ENCODE measurements at regions not wholly inside any gene's neighbourhood (a gene's known extent, or its start where the extent isn't known, plus 50 kb on each side); places are given as distances from the start of the nearest gene placed in this dataset.

GRCh38 chr1:90558754-90559378 is 158.2 kb downstream of the BARHL2 start:
- H3K4me3 ChIP-seq (ENCODE audit: low read length), result no peak overlapping the region
- peaks cover 50% of the 10 kb centered on the region for H3K27me3 ChIP-seq (ENCODE audit: insufficient read depth, low read length)
- peaks cover 32% of the 10 kb centered on the region for H3K4me1 ChIP-seq (ENCODE audit: insufficient read depth, low read length)
- no peak overlapping the region for H3K27ac ChIP-seq (ENCODE audit: low read length)
- no peaks in the 10 kb centered on the region for H3K36me3 ChIP-seq (ENCODE audit: insufficient read depth, low read depth, low read length)
- no peaks in the 10 kb centered on the region for H3K9me3 ChIP-seq (ENCODE audit: insufficient read depth, low read depth, low read length)
- H3K9ac ChIP-seq (ENCODE audit: low read depth, low read length), result no peak overlapping the region

- H3K36me3 ChIP-seq (ENCODE audit: insufficient read depth, low read depth, low read length), result no peaks in the 10 kb centered on the region
Observed at GRCh38 chr1:90558126-90558525, 159.0 kb downstream of the BARHL2 start.

GRCh38 chr1:90557706-90558105 is 159.4 kb downstream of the BARHL2 start:
- Histone ChIP-seq H3K9ac (ENCODE audit: low read depth, low read length) (no peak overlapping the region), H3K27ac (ENCODE audit: low read length) (no peak overlapping the region), H3K4me1 (ENCODE audit: insufficient read depth, low read length) (peaks cover 27% of the 10 kb centered on the region), H3K27me3 (ENCODE audit: insufficient read depth, low read length) (peaks cover 40% of the 10 kb centered on the region), H3K4me3 (ENCODE audit: low read length) (no peak overlapping the region), H3K36me3 (ENCODE audit: insufficient read depth, low read depth, low read length) (no peaks in the 10 kb centered on the region), H3K9me3 (ENCODE audit: insufficient read depth, low read depth, low read length) (no peaks in the 10 kb centered on the region)

More at GRCh38 chr1:90558126-90558525, 159.0 kb downstream of the BARHL2 start:
- H3K9me3 ChIP-seq (ENCODE audit: insufficient read depth, low read depth, low read length), result no peaks in the 10 kb centered on the region
- H3K4me1 ChIP-seq (ENCODE audit: insufficient read depth, low read length), result peaks cover 31% of the 10 kb centered on the region
- no peak overlapping the region for H3K9ac ChIP-seq (ENCODE audit: low read depth, low read length)
- H3K27ac ChIP-seq (ENCODE audit: low read length), result no peak overlapping the region
- peaks cover 44% of the 10 kb centered on the region for H3K27me3 ChIP-seq (ENCODE audit: insufficient read depth, low read length)
- no peak overlapping the region for H3K4me3 ChIP-seq (ENCODE audit: low read length)

GRCh38 chr1:90550626-90551406 is 166.3 kb downstream of the BARHL2 start:
- no peak overlapping the region for H3K9ac ChIP-seq (ENCODE audit: low read depth, low read length)
- no peak overlapping the region for H3K27ac ChIP-seq (ENCODE audit: low read length)
- 0 out of 2 replicates have a peak, but pooled peaks cover 3% of the 10 kb centered on the region for H3K27me3 ChIP-seq (ENCODE audit: insufficient read depth, low read length)
- H3K4me3 ChIP-seq (ENCODE audit: low read length), result no peak overlapping the region
- no peaks in the 10 kb centered on the region for H3K36me3 ChIP-seq (ENCODE audit: insufficient read depth, low read depth, low read length)
- H3K4me1 ChIP-seq (ENCODE audit: insufficient read depth, low read length), result no peaks in the 10 kb centered on the region
- H3K9me3 ChIP-seq (ENCODE audit: insufficient read depth, low read depth, low read length), result no peaks in the 10 kb centered on the region

- no peaks in the 10 kb centered on the region for H3K9me3 ChIP-seq (ENCODE audit: insufficient read depth, low read depth, low read length)
- H3K27ac ChIP-seq (ENCODE audit: low read length), result no peak overlapping the region
- no peaks in the 10 kb centered on the region for H3K36me3 ChIP-seq (ENCODE audit: insufficient read depth, low read depth, low read length)
- no peak overlapping the region for H3K4me3 ChIP-seq (ENCODE audit: low read length)
- no peaks in the 10 kb centered on the region for H3K4me1 ChIP-seq (ENCODE audit: insufficient read depth, low read length)
- no peak overlapping the region for H3K9ac ChIP-seq (ENCODE audit: low read depth, low read length)
- 0 out of 2 replicates have a peak, but pooled peaks cover 4% of the 10 kb centered on the region for H3K27me3 ChIP-seq (ENCODE audit: insufficient read depth, low read length)
Observed at GRCh38 chr1:90544356-90544755, 172.7 kb downstream of the BARHL2 start.

- 0 out of 2 replicates have a peak, but pooled peaks cover 5% of the 10 kb centered on the region for H3K27me3 ChIP-seq (ENCODE audit: insufficient read depth, low read length)
- no peak overlapping the region for H3K27ac ChIP-seq (ENCODE audit: low read length)
- H3K9me3 ChIP-seq (ENCODE audit: insufficient read depth, low read depth, low read length), result no peaks in the 10 kb centered on the region
- no peak overlapping the region for H3K9ac ChIP-seq (ENCODE audit: low read depth, low read length)
- H3K4me3 ChIP-seq (ENCODE audit: low read length), result no peak overlapping the region
- peaks cover 26% of the 10 kb centered on the region; the same call in 1 of the 2 replicates for H3K4me1 ChIP-seq (ENCODE audit: insufficient read depth, low read length)
- H3K36me3 ChIP-seq (ENCODE audit: insufficient read depth, low read depth, low read length), result no peaks in the 10 kb centered on the region
Observed at GRCh38 chr1:90537606-90538362, 179.3 kb downstream of the BARHL2 start.

GRCh38 chr1:90534663-90535295 is 182.3 kb downstream of the BARHL2 start:
- H3K27me3 ChIP-seq (ENCODE audit: insufficient read depth, low read length), result 0 out of 2 replicates have a peak, but pooled peaks cover 5% of the 10 kb centered on the region
- no peak overlapping the region for H3K27ac ChIP-seq (ENCODE audit: low read length)
- H3K4me3 ChIP-seq (ENCODE audit: low read length), result no peak overlapping the region
- H3K9me3 ChIP-seq (ENCODE audit: insufficient read depth, low read depth, low read length), result no peaks in the 10 kb centered on the region
- no peaks in the 10 kb centered on the region for H3K36me3 ChIP-seq (ENCODE audit: insufficient read depth, low read depth, low read length)
- no peak overlapping the region for H3K9ac ChIP-seq (ENCODE audit: low read depth, low read length)
- peaks cover 26% of the 10 kb centered on the region; the same call in 1 of the 2 replicates for H3K4me1 ChIP-seq (ENCODE audit: insufficient read depth, low read length)

- Histone ChIP-seq H3K27me3 (ENCODE audit: insufficient read depth, low read length) (0 out of 2 replicates have a peak, but pooled peaks cover 5% of the 10 kb centered on the region), H3K4me1 (ENCODE audit: insufficient read depth, low read length) (peaks cover 29% of the 10 kb centered on the region; the same call in 1 of the 2 replicates), H3K9ac (ENCODE audit: low read depth, low read length) (no peak overlapping the region), H3K4me3 (ENCODE audit: low read length) (no peak overlapping the region), H3K36me3 (ENCODE audit: insufficient read depth, low read depth, low read length) (no peaks in the 10 kb centered on the region), H3K9me3 (ENCODE audit: insufficient read depth, low read depth, low read length) (no peaks in the 10 kb centered on the region), H3K27ac (ENCODE audit: low read length) (no peak overlapping the region)
Observed at GRCh38 chr1:90534116-90534515, 183.0 kb downstream of the BARHL2 start.

GRCh38 chr1:90526954-90527353 is 190.1 kb downstream of the BARHL2 start:
- no peaks in the 10 kb centered on the region for H3K9me3 ChIP-seq (ENCODE audit: insufficient read depth, low read depth, low read length)
- no peak overlapping the region for H3K27ac ChIP-seq (ENCODE audit: low read length)
- no peak overlapping the region for H3K9ac ChIP-seq (ENCODE audit: low read depth, low read length)
- no peaks in the 10 kb centered on the region for H3K36me3 ChIP-seq (ENCODE audit: insufficient read depth, low read depth, low read length)
- H3K27me3 ChIP-seq (ENCODE audit: insufficient read depth, low read length), result no peaks in the 10 kb centered on the region
- 0 out of 2 replicates have a peak, but pooled peaks cover 4% of the 10 kb centered on the region for H3K4me1 ChIP-seq (ENCODE audit: insufficient read depth, low read length)
- H3K4me3 ChIP-seq (ENCODE audit: low read length), result no peak overlapping the region

GRCh38 chr1:90522432-90522831 is 194.7 kb downstream of the BARHL2 start:
- H3K36me3 ChIP-seq (ENCODE audit: insufficient read depth, low read depth, low read length), result no peaks in the 10 kb centered on the region
- no peak overlapping the region for H3K27ac ChIP-seq (ENCODE audit: low read length)
- no peak overlapping the region for H3K4me3 ChIP-seq (ENCODE audit: low read length)
- H3K9ac ChIP-seq (ENCODE audit: low read depth, low read length), result no peak overlapping the region
- no peaks in the 10 kb centered on the region for H3K4me1 ChIP-seq (ENCODE audit: insufficient read depth, low read length)
- H3K27me3 ChIP-seq (ENCODE audit: insufficient read depth, low read length), result no peaks in the 10 kb centered on the region
- no peaks in the 10 kb centered on the region for H3K9me3 ChIP-seq (ENCODE audit: insufficient read depth, low read depth, low read length)

GRCh38 chr1:90513956-90514355 is 203.1 kb downstream of the BARHL2 start:
- Histone ChIP-seq H3K4me3 (ENCODE audit: low read length) (no peak overlapping the region), H3K36me3 (ENCODE audit: insufficient read depth, low read depth, low read length) (no peaks in the 10 kb centered on the region), H3K9ac (ENCODE audit: low read depth, low read length) (no peak overlapping the region), H3K27me3 (ENCODE audit: insufficient read depth, low read length) (no peaks in the 10 kb centered on the region), H3K4me1 (ENCODE audit: insufficient read depth, low read length) (peaks cover 8% of the 10 kb centered on the region; the same call in 1 of the 2 replicates), H3K27ac (ENCODE audit: low read length) (no peak overlapping the region), H3K9me3 (ENCODE audit: insufficient read depth, low read depth, low read length) (no peaks in the 10 kb centered on the region)
